HEK293 (cell line): ENCODE measurements at regions not wholly inside any gene's neighbourhood (a gene's known extent, or its start where the extent isn't known, plus 50 kb on each side); places are given as distances from the start of the nearest gene placed in this dataset.

Experiments used
- CTCF ChIP-seq: fragments of 450-650 bp; formaldehyde crosslinking; IDR thresholded peaks from 2 replicates; pipeline ENCODE4 v1.5.1; 2016; ENCODE audit warnings: missing biosample characterization, missing genetic modification characterization
- HOXD13 ChIP-seq: sonication (generic); formaldehyde crosslinking; IDR thresholded peaks from 2 replicates; pipeline ENCODE4 v1.8.0; 2022; ENCODE audit warnings: missing genetic modification reagents, borderline replicate concordance
- PBX3 ChIP-seq: sonication (generic); formaldehyde crosslinking; IDR thresholded peaks from 2 replicates; pipeline ENCODE4 v1.8.1; 2022; ENCODE audit warnings: mild to moderate bottlenecking, moderate library complexity, missing genetic modification reagents
- ZNF544 ChIP-seq: fragments of 450-650 bp; formaldehyde crosslinking; IDR thresholded peaks from 2 replicates; pipeline ENCODE4 v1.5.0; 2017; ENCODE audit warnings: missing biosample characterization, missing genetic modification characterization
- ZNF654 ChIP-seq: fragments of 450-650 bp; formaldehyde crosslinking; IDR thresholded peaks from 2 replicates; pipeline ENCODE4 v1.5.1; 2016; ENCODE audit warnings: low read depth, missing biosample characterization, missing genetic modification characterization
- ZNF792 ChIP-seq: fragments of 450-650 bp; formaldehyde crosslinking; IDR thresholded peaks from 2 replicates; pipeline ENCODE4 v1.5.1; 2016; ENCODE audit warnings: missing biosample characterization, missing genetic modification characterization

- TF ChIP-seq CTCF = no peak
- TF ChIP-seq ZNF654 (tag by site-specific recombination) = no peak
- no peak for TF ChIP-seq ZNF544 (tag by site-specific recombination)
- no peak for TF ChIP-seq ZNF792 (tag by site-specific recombination)
- TF ChIP-seq PBX3 (CRISPR knock-in tag) = no peak
- TF ChIP-seq HOXD13 = no peak
Observed at GRCh38 chr5:84831701-84832100, 447.0 kb upstream of the EDIL3 start.
